CD8-positive, alpha-beta memory T cell (primary cell): ENCODE measurements at regions not wholly inside any gene's neighbourhood (a gene's known extent, or its start where the extent isn't known, plus 50 kb on each side); places are given as distances from the start of the nearest gene placed in this dataset.

Experiments used
- CTCF ChIA-PET: fragments of 350-600 bp; sonication (Branson Sonifier 250); formaldehyde crosslinking; loops from one replicate; lab custom pipeline; 2021; ENCODE audit warnings: antibody characterized with exemption; lab: Charles Lee
- POLR2A ChIA-PET: fragments of 350-600 bp; sonication (Branson Sonifier 250); formaldehyde crosslinking; loops from one replicate; lab custom pipeline; 2021; ENCODE audit warnings: antibody characterized with exemption; lab: Charles Lee
- DNase-seq, 5 donors: peaks; one replicate each; pipeline versions ENCODE4 v3.0.0 to v3.0.0-alpha.2; 2020 to 2022; ENCODE audit warnings: mixed read lengths in 1 of 5
- H3K27ac ChIP-seq: one replicate; pipeline ENCODE4 v1.7.0; 2013; ENCODE audit warnings: low read depth, mild to moderate bottlenecking, low read length, moderate library complexity
- H3K27me3 ChIP-seq: 2 replicates; pipeline ENCODE4 v1.7.0; 2013; ENCODE audit warnings: low read length, mild to moderate bottlenecking; ENCODE audit not compliant: insufficient read depth, poor library complexity, severe bottlenecking
- H3K36me3 ChIP-seq: 2 replicates; pipeline ENCODE4 v1.7.0; 2013; ENCODE audit warnings: mild to moderate bottlenecking, low read length, moderate library complexity; ENCODE audit not compliant: insufficient read depth
- H3K4me1 ChIP-seq: 2 replicates; pipeline ENCODE4 v1.7.0; 2013; ENCODE audit warnings: mild to moderate bottlenecking, low read length, moderate library complexity; ENCODE audit not compliant: insufficient read depth
- H3K4me3 ChIP-seq: 2 replicates; pipeline ENCODE4 v1.7.0; 2013; ENCODE audit warnings: mild to moderate bottlenecking, low read length
- H3K9me3 ChIP-seq: 2 replicates; pipeline ENCODE4 v1.7.0; 2013; ENCODE audit warnings: mild to moderate bottlenecking, low read length
- H3K27ac Mint-ChIP-seq, 8 donors: one replicate each; pipeline ENCODE4 v1.8.0; 2020 to 2021; ENCODE audit warnings: mixed read lengths in 8 of 8, mild to moderate bottlenecking in 6 of 8, inconsistent platforms in 3 of 8, moderate library complexity in 3 of 8
- H3K27me3 Mint-ChIP-seq, 2 donors: one replicate each; pipeline ENCODE4 v1.8.0; 2020 to 2021; ENCODE audit warnings: mixed read lengths in 2 of 2, mild to moderate bottlenecking in 1 of 2, moderate library complexity in 1 of 2
- H3K36me3 Mint-ChIP-seq, 3 donors: one replicate each; pipeline ENCODE4 v1.8.0; 2020 to 2021; ENCODE audit warnings: mixed read lengths in 3 of 3, inconsistent platforms in 1 of 3, mild to moderate bottlenecking in 1 of 3
- H3K4me1 Mint-ChIP-seq, 3 donors: one replicate each; pipeline ENCODE4 v1.8.0; 2020 to 2021; ENCODE audit warnings: mixed read lengths in 3 of 3, inconsistent platforms in 1 of 3, mild to moderate bottlenecking in 1 of 3
- H3K4me3 Mint-ChIP-seq, 7 donors: one replicate each; pipeline ENCODE4 v1.8.0; 2020 to 2021; ENCODE audit warnings: mixed read lengths in 7 of 7, mild to moderate bottlenecking in 6 of 7, moderate library complexity in 4 of 7, inconsistent platforms in 2 of 7
- H3K9me3 Mint-ChIP-seq, 5 donors: one replicate each; pipeline ENCODE4 v1.8.0; 2020 to 2022; ENCODE audit warnings: mixed read lengths in 5 of 5, mild to moderate bottlenecking in 3 of 5, moderate library complexity in 2 of 5, inconsistent platforms in 1 of 5

- H3K9me3 ChIP-seq = no peaks in the 10 kb centered on the region
- CTCF ChIA-PET = no interaction called here
- H3K4me3 ChIP-seq = no peak overlapping the region
- Mint-ChIP-seq H3K27me3 (peaks cover 0 to 4% of the 10 kb centered on the region in 2 donors), H3K4me3 (no peak overlapping the region), H3K36me3 (no peaks in the 10 kb centered on the region), H3K9me3 (no peaks in the 10 kb centered on the region), H3K4me1 (peaks cover 37 to 57% (median 51%) of the 10 kb centered on the region in 3 donors), H3K27ac (peak overlapping the region in 2 of 8 donors; percentile 52 to 53)
- H3K36me3 ChIP-seq = no peaks in the 10 kb centered on the region
- no peak overlapping the region for H3K27ac ChIP-seq
- H3K27me3 ChIP-seq = no peaks in the 10 kb centered on the region
- no peak for DNase-seq
- POLR2A ChIA-PET = no interaction called here
- peaks cover 40% of the 10 kb centered on the region for H3K4me1 ChIP-seq
These were observed 95.0 kb downstream of the SPP2 start for GRCh38 chr2:234145511-234145910.

DNA sequence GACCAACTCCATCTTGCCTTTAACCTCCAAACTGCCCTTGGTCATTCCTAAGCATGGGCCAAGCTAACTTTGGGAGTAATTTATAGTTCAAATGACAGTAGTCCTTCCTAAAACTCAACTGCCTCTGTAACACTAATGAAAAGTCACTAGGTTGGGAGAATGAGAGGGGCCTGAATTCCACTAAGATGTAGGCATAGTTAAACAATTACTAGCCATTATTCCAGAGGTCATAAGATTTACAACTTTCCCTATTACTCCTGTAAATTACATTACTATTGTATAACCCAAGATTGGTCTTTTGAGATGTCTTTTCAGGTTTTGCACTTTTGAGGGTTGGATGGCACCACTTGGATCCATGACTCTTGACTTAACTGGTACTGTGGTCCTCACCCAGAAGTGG, 94.6 kb downstream of the SPP2 start:
- no peak overlapping the region for H3K27ac ChIP-seq
- Mint-ChIP-seq H3K9me3 (no peaks in the 10 kb centered on the region), H3K27ac (peak overlapping the region in 1 of 8 donors; percentile 53), H3K27me3 (peaks cover 0 to 4% of the 10 kb centered on the region in 2 donors), H3K4me3 (no peak overlapping the region), H3K4me1 (peaks cover 37 to 55% (median 49%) of the 10 kb centered on the region in 3 donors), H3K36me3 (no peaks in the 10 kb centered on the region)
- ChIA-PET CTCF (no interaction called here), POLR2A (interaction anchor here (0.6 kb wide), 1 partner anchor 357 kb away, joined by 3 read pairs; no protein-coding TSS in a partner anchor)
- H3K27me3 ChIP-seq = no peaks in the 10 kb centered on the region
- DNase-seq = no peak
- no peaks in the 10 kb centered on the region for H3K9me3 ChIP-seq
- no peaks in the 10 kb centered on the region for H3K36me3 ChIP-seq
- peaks cover 38% of the 10 kb centered on the region for H3K4me1 ChIP-seq
- H3K4me3 ChIP-seq = no peak overlapping the region

GRCh38 chr2:234143896-234144295, 93.4 kb downstream of the SPP2 start:
- Histone ChIP-seq H3K4me3 (no peak overlapping the region), H3K4me1 (peaks cover 28% of the 10 kb centered on the region), H3K27ac (no peak overlapping the region), H3K27me3 (no peaks in the 10 kb centered on the region), H3K9me3 (no peaks in the 10 kb centered on the region), H3K36me3 (no peaks in the 10 kb centered on the region)
- Mint-ChIP-seq H3K27ac (no peak overlapping the region), H3K4me3 (no peak overlapping the region), H3K4me1 (peaks cover 34 to 44% (median 37%) of the 10 kb centered on the region in 3 donors), H3K36me3 (no peaks in the 10 kb centered on the region), H3K9me3 (no peaks in the 10 kb centered on the region), H3K27me3 (peaks cover 0 to 4% of the 10 kb centered on the region in 2 donors)
- no peak for DNase-seq
- ChIA-PET POLR2A (no interaction called here), CTCF (interaction anchor here (1.5 kb wide), 1 partner anchor 357 kb away, joined by 4 read pairs; no protein-coding TSS in a partner anchor)

DNA sequence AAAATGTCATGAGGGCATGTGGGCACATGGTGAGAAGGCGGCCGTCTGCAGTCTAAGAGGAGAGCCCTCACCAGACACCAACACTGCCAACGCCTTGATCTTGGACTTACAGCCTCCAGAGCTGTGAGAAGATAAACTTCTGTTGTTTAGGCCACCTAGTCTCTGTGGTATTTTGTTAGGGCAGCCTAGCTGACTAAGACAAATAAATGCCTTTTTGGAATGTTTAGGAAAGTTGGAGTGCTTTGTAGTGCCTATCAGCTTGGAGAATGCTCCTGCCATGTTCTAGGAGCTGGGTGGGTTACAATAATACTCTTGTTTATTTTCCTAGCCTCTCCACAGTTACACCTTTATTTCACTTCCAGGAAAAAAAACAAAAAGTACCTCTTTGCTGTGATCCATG, 92.0 kb downstream of the SPP2 start:
- POLR2A ChIA-PET = no interaction called here
- H3K27ac ChIP-seq = no peak overlapping the region
- H3K4me3 ChIP-seq = no peak overlapping the region
- H3K27ac Mint-ChIP-seq = no peak overlapping the region
- DNase-seq = no peak
- H3K4me1 Mint-ChIP-seq = peaks cover 29 to 38% (median 31%) of the 10 kb centered on the region in 3 donors
- peaks cover 0 to 4% of the 10 kb centered on the region in 2 donors for H3K27me3 Mint-ChIP-seq
- H3K9me3 Mint-ChIP-seq = no peaks in the 10 kb centered on the region
- no peaks in the 10 kb centered on the region for H3K36me3 ChIP-seq
- CTCF ChIA-PET = interaction anchor here (0.6 to 1.5 kb wide), 2 partner anchors 260 to 358 kb away, joined by 3 to 4 read pairs; no protein-coding TSS in a partner anchor
- peaks cover 18% of the 10 kb centered on the region for H3K4me1 ChIP-seq
- H3K4me3 Mint-ChIP-seq = no peak overlapping the region
- H3K27me3 ChIP-seq = no peaks in the 10 kb centered on the region
- H3K36me3 Mint-ChIP-seq = no peaks in the 10 kb centered on the region
- no peaks in the 10 kb centered on the region for H3K9me3 ChIP-seq

- Histone ChIP-seq H3K27ac (no peak overlapping the region), H3K27me3 (no peaks in the 10 kb centered on the region), H3K36me3 (no peaks in the 10 kb centered on the region), H3K9me3 (no peaks in the 10 kb centered on the region), H3K4me1 (peaks cover 27% of the 10 kb centered on the region), H3K4me3 (no peak overlapping the region)
- Mint-ChIP-seq H3K4me1 (peaks cover 39 to 43% (median 41%) of the 10 kb centered on the region in 3 donors), H3K27me3 (peaks cover 0 to 4% of the 10 kb centered on the region in 2 donors), H3K9me3 (no peaks in the 10 kb centered on the region), H3K27ac (peak overlapping the region in 4 of 8 donors; percentile 4 to 42 (median 34)), H3K4me3 (no peak overlapping the region), H3K36me3 (no peaks in the 10 kb centered on the region)
- ChIA-PET POLR2A (no interaction called here), CTCF (interaction anchor here (0.6 to 1.5 kb wide), 3 partner anchors 10 to 408 kb away, joined by 3 to 4 read pairs (median 4); no protein-coding TSS in a partner anchor)
- DNase-seq = no peak
These were observed 89.3 kb downstream of the SPP2 start for GRCh38 chr2:234139755-234140154.

DNA sequence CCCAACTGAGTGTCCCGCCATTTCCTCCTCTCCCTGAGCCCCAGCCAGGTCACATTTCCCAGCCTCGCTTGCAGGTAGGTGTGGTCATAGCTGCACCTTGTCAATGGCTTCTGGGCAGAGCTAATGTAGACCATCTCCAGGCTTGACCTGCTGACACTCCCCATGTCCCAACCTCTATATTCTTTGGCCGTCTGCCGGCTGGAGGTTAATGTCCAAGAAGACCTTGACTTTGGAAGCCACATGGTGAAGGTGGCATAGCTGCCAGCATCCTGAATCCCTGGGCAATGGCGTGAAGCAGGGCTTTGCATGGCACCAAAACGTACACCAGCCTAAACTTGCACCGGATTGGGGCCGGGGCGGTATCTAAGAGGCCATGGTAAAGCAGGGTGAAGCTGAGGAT, 88.3 kb downstream of the SPP2 start:
- Mint-ChIP-seq H3K9me3 (no peaks in the 10 kb centered on the region), H3K4me3 (no peak overlapping the region), H3K27me3 (peaks cover 0 to 4% of the 10 kb centered on the region in 2 donors), H3K27ac (peak overlapping the region in 1 of 8 donors; percentile 61), H3K36me3 (no peaks in the 10 kb centered on the region), H3K4me1 (peaks cover 39 to 43% (median 41%) of the 10 kb centered on the region in 3 donors)
- Histone ChIP-seq H3K27me3 (no peaks in the 10 kb centered on the region), H3K4me1 (peaks cover 27% of the 10 kb centered on the region), H3K9me3 (no peaks in the 10 kb centered on the region), H3K27ac (no peak overlapping the region), H3K4me3 (no peak overlapping the region), H3K36me3 (no peaks in the 10 kb centered on the region)
- no peak for DNase-seq
- ChIA-PET POLR2A (no interaction called here), CTCF (interaction anchor here (1.3 to 3.9 kb wide), 4 partner anchors 359 to 409 kb away, joined by 4 to 47 read pairs (median 7); partner anchors contain the start of gene ARL4C)

GRCh38 chr2:234137400-234138014, 87.0 kb downstream of the SPP2 start:
- ChIA-PET CTCF (interaction anchor here (0.7 to 3.9 kb wide), 8 partner anchors 153 to 365 kb away, joined by 3 to 47 read pairs (median 5); partner anchors contain the start of gene ARL4C), POLR2A (interaction anchor here (0.5 to 0.7 kb wide), 6 partner anchors 105 to 361 kb away, joined by 3 to 11 read pairs (median 4); partner anchors contain the start of gene MSL3B)
- Mint-ChIP-seq H3K9me3 (no peaks in the 10 kb centered on the region), H3K36me3 (no peaks in the 10 kb centered on the region), H3K4me1 (peaks cover 33 to 43% (median 34%) of the 10 kb centered on the region in 3 donors), H3K27ac (peak overlapping the region; percentile 55 to 95 (median 85)), H3K4me3 (peak overlapping the region in 5 of 7 donors; percentile 10 to 73 (median 36)), H3K27me3 (peaks cover 0 to 1% of the 10 kb centered on the region in 2 donors)
- Histone ChIP-seq H3K9me3 (no peaks in the 10 kb centered on the region), H3K27me3 (no peaks in the 10 kb centered on the region), H3K36me3 (no peaks in the 10 kb centered on the region), H3K4me3 (no peak overlapping the region), H3K4me1 (peaks cover 27% of the 10 kb centered on the region), H3K27ac (no peak overlapping the region)
- peak in 1 of 5 donors; percentile 57 for DNase-seq

DNA sequence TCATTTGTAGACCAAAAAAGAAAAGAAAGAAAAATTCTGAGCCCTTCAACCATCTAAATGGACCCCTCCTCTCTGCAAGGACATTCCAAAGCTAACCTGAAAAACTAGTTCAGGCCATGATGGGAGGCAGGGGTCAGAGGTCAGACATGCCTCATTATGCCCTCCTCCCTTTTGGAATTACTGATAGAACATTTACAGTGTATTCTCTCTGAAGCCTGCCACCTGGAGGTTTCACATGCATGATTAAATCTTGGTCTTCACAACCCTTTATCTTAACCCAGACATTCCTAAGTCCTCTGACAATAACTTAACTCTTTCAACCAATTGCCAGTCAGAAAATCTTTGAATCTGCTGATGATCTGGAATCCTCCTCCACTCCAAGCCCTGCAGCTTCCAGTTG, 86.0 kb downstream of the SPP2 start:
- H3K27me3 ChIP-seq = no peaks in the 10 kb centered on the region
- ChIA-PET POLR2A (interaction anchor here (0.7 to 1.5 kb wide), 2 partner anchors 364 to 410 kb away, joined by 3 to 4 read pairs; no protein-coding TSS in a partner anchor), CTCF (interaction anchor here (1.3 to 3.9 kb wide), 13 partner anchors 65 to 366 kb away, joined by 3 to 47 read pairs (median 6); partner anchors contain the start of gene ARL4C)
- H3K27ac Mint-ChIP-seq = peak overlapping the region in 7 of 8 donors; percentile 71 to 95 (median 85)
- H3K9me3 ChIP-seq = no peaks in the 10 kb centered on the region
- no peaks in the 10 kb centered on the region for H3K9me3 Mint-ChIP-seq
- no peaks in the 10 kb centered on the region for H3K36me3 Mint-ChIP-seq
- no peak overlapping the region for H3K27ac ChIP-seq
- H3K27me3 Mint-ChIP-seq = peaks cover 0 to 1% of the 10 kb centered on the region in 2 donors
- no peaks in the 10 kb centered on the region for H3K36me3 ChIP-seq
- H3K4me3 Mint-ChIP-seq = peak overlapping the region in 4 of 7 donors; percentile 16 to 73 (median 48)
- no peak overlapping the region for H3K4me3 ChIP-seq
- DNase-seq = no peak
- H3K4me1 ChIP-seq = peaks cover 27% of the 10 kb centered on the region
- peaks cover 32 to 38% (median 35%) of the 10 kb centered on the region in 3 donors for H3K4me1 Mint-ChIP-seq
